ENCODE measurements at regions not wholly inside any gene's neighbourhood (a gene's known extent, or its start where the extent isn't known, plus 50 kb on each side); places are given as distances from the start of the nearest gene placed in this dataset.

DNA sequence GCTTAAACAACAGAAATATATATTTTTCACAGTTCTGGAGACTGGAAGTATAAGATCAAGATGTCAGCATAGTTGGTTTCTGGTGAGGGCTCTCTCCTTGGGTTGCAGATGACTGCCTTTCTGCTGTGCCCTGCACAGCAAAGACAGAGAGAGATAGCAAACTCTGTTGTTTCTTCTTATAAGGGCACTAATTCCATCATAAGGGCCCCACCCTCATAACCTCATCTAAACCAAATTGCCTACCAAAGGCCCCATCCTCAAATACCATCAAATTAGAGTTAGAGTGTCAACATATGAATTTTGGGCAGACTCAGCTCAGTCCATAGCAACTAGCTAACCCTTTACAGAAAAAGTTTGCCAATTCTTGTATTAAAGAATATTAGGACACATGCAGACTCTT lies 94.0 kb upstream of the TLK1 start:
- no peak for ATAC-seq
- TF ChIP-seq ESRRG (CRISPR knock-in tag; IDR thresholded peaks at IDR 0.05), result no peak
- no peak for TF ChIP-seq SNAI2 (CRISPR knock-in tag; IDR thresholded peaks at IDR 0.05)
- TF ChIP-seq TCF4 (CRISPR knock-in tag; IDR thresholded peaks at IDR 0.05; ENCODE audit: borderline replicate concordance), result no peak
- TF ChIP-seq, protein P1, sequence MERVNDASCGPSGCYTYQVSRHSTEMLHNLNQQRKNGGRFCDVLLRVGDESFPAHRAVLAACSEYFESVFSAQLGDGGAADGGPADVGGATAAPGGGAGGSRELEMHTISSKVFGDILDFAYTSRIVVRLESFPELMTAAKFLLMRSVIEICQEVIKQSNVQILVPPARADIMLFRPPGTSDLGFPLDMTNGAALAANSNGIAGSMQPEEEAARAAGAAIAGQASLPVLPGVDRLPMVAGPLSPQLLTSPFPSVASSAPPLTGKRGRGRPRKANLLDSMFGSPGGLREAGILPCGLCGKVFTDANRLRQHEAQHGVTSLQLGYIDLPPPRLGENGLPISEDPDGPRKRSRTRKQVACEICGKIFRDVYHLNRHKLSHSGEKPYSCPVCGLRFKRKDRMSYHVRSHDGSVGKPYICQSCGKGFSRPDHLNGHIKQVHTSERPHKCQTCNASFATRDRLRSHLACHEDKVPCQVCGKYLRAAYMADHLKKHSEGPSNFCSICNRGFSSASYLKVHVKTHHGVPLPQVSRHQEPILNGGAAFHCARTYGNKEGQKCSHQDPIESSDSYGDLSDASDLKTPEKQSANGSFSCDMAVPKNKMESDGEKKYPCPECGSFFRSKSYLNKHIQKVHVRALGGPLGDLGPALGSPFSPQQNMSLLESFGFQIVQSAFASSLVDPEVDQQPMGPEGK (CRISPR knock-in tag; IDR thresholded peaks at IDR 0.05; ENCODE audit: borderline replicate concordance), result no peak
- no peak for TF ChIP-seq CSDC2 (CRISPR knock-in tag; IDR thresholded peaks at IDR 0.05)
- TF ChIP-seq RARB (CRISPR knock-in tag; IDR thresholded peaks at IDR 0.05), result no peak
- TF ChIP-seq, protein P2, sequence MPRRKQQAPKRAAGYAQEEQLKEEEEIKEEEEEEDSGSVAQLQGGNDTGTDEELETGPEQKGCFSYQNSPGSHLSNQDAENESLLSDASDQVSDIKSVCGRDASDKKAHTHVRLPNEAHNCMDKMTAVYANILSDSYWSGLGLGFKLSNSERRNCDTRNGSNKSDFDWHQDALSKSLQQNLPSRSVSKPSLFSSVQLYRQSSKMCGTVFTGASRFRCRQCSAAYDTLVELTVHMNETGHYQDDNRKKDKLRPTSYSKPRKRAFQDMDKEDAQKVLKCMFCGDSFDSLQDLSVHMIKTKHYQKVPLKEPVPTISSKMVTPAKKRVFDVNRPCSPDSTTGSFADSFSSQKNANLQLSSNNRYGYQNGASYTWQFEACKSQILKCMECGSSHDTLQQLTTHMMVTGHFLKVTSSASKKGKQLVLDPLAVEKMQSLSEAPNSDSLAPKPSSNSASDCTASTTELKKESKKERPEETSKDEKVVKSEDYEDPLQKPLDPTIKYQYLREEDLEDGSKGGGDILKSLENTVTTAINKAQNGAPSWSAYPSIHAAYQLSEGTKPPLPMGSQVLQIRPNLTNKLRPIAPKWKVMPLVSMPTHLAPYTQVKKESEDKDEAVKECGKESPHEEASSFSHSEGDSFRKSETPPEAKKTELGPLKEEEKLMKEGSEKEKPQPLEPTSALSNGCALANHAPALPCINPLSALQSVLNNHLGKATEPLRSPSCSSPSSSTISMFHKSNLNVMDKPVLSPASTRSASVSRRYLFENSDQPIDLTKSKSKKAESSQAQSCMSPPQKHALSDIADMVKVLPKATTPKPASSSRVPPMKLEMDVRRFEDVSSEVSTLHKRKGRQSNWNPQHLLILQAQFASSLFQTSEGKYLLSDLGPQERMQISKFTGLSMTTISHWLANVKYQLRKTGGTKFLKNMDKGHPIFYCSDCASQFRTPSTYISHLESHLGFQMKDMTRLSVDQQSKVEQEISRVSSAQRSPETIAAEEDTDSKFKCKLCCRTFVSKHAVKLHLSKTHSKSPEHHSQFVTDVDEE (CRISPR knock-in tag; IDR thresholded peaks at IDR 0.05), result no peak
- no peak for TF ChIP-seq PPARA (CRISPR knock-in tag; IDR thresholded peaks at IDR 0.05; ENCODE audit: borderline replicate concordance)
- no peak for TF ChIP-seq BACH2 (CRISPR knock-in tag; IDR thresholded peaks at IDR 0.05; ENCODE audit: borderline replicate concordance)
- TF ChIP-seq ISL1 (CRISPR knock-in tag; IDR thresholded peaks at IDR 0.05), result no peak
- no peak for TF ChIP-seq TOX (CRISPR knock-in tag; IDR thresholded peaks at IDR 0.05; ENCODE audit: borderline replicate concordance)
- TF ChIP-seq, protein P3, sequence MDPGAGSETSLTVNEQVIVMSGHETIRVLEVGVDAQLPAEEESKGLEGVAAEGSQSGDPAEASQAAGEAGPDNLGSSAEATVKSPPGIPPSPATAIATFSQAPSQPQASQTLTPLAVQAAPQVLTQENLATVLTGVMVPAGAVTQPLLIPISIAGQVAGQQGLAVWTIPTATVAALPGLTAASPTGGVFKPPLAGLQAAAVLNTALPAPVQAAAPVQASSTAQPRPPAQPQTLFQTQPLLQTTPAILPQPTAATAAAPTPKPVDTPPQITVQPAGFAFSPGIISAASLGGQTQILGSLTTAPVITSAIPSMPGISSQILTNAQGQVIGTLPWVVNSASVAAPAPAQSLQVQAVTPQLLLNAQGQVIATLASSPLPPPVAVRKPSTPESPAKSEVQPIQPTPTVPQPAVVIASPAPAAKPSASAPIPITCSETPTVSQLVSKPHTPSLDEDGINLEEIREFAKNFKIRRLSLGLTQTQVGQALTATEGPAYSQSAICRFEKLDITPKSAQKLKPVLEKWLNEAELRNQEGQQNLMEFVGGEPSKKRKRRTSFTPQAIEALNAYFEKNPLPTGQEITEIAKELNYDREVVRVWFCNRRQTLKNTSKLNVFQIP (CRISPR knock-in tag; IDR thresholded peaks at IDR 0.05; ENCODE audit: borderline replicate concordance, low read depth), result no peak
- TF ChIP-seq ARNTL (CRISPR knock-in tag; IDR thresholded peaks at IDR 0.05; ENCODE audit: borderline replicate concordance, low read depth), result no peak
- TF ChIP-seq, protein P4, sequence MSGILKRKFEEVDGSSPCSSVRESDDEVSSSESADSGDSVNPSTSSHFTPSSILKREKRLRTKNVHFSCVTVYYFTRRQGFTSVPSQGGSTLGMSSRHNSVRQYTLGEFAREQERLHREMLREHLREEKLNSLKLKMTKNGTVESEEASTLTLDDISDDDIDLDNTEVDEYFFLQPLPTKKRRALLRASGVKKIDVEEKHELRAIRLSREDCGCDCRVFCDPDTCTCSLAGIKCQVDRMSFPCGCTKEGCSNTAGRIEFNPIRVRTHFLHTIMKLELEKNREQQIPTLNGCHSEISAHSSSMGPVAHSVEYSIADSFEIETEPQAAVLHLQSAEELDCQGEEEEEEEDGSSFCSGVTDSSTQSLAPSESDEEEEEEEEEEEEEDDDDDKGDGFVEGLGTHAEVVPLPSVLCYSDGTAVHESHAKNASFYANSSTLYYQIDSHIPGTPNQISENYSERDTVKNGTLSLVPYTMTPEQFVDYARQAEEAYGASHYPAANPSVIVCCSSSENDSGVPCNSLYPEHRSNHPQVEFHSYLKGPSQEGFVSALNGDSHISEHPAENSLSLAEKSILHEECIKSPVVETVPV (CRISPR knock-in tag; IDR thresholded peaks at IDR 0.05), result no peak
- no peak for TF ChIP-seq GLIS3 (CRISPR knock-in tag; IDR thresholded peaks at IDR 0.05)
- no peak for TF ChIP-seq ZFP30 (CRISPR knock-in tag; IDR thresholded peaks at IDR 0.05)

DNA sequence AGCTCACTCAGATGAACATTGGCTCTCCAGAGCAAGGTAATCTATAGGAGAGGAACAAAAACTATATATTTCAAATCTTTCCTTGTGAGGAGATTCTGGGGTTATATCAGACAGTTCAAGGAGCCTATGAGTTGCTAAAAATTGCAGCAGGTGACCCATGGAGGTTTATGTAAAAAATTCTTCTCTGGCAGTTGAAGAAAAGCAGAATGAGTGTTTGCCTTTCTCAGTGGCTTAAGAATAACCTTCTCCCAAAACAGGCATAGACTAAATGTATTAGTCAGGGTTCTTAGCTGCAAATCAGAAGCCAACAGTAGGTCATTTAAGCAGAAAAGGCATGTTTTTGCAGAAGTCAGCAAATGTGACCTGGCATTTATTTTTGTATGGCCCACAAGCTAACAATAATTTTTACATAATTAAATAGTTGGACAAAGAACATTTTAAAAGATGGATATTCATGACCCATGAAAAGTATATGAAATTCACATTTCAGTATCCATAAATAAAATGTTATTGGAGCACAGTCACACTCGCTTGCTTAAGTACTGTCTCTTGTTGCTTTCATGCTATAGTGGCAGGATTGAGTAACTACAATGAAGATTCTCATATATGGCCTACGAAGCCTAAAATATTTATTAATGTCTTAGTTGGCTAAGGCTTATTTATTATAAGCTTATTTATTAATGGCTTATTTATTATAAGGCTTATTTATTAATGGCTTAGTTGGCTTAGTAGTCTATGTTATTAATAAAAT lies 93.4 kb upstream of the TLK1 start:
- no peak for ATAC-seq
- TF ChIP-seq OSR1 (CRISPR knock-in tag; IDR thresholded peaks at IDR 0.05), result no peak
- TF ChIP-seq ZNF565 (CRISPR knock-in tag; conservative IDR thresholded peaks at IDR 0.05; ENCODE audit: low read depth), result no peak
- no peak for TF ChIP-seq ISL1 (CRISPR knock-in tag; IDR thresholded peaks at IDR 0.05)
- TF ChIP-seq SNAI2 (CRISPR knock-in tag; IDR thresholded peaks at IDR 0.05), result no peak
- no peak for TF ChIP-seq ARNTL (CRISPR knock-in tag; IDR thresholded peaks at IDR 0.05; ENCODE audit: borderline replicate concordance, low read depth)
- no peak for TF ChIP-seq ZNF70 (CRISPR knock-in tag; IDR thresholded peaks at IDR 0.05)
- no peak for TF ChIP-seq ZFP3 (CRISPR knock-in tag; IDR thresholded peaks at IDR 0.05)
- no peak for TF ChIP-seq ZFP30 (CRISPR knock-in tag; IDR thresholded peaks at IDR 0.05)
- no peak for TF ChIP-seq PPARA (CRISPR knock-in tag; IDR thresholded peaks at IDR 0.05; ENCODE audit: borderline replicate concordance)
- TF ChIP-seq TCF4 (CRISPR knock-in tag; IDR thresholded peaks at IDR 0.05; ENCODE audit: borderline replicate concordance), result no peak
- TF ChIP-seq ESRRG (CRISPR knock-in tag; IDR thresholded peaks at IDR 0.05), result no peak
- TF ChIP-seq ZC3H10 (CRISPR knock-in tag; IDR thresholded peaks at IDR 0.05), result no peak

DNA sequence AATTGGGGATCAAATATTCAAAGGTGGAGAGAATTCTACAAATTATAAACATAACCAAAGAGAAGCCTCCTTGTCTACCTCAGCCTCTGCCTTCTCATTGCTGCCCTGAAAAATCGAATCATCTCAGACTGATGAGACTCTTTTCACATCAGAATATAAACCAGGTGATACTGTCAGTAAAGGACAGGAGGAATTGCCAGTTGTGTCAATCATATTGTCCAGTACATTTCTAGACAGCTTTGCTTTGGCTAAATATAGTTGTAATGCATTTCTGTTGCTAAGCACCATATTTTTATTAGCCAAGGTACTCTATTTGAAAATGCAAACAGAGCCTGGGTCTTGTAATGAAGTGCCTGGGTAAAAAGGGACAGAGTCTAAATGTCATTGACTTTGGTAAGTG lies 92.6 kb upstream of the TLK1 start:
- no peak for ATAC-seq
- TF ChIP-seq GLIS3 (CRISPR knock-in tag; IDR thresholded peaks at IDR 0.05) (no peak), RARB (CRISPR knock-in tag; IDR thresholded peaks at IDR 0.05) (no peak), ZFP3 (CRISPR knock-in tag; IDR thresholded peaks at IDR 0.05) (no peak), ZFP30 (CRISPR knock-in tag; IDR thresholded peaks at IDR 0.05) (no peak), ESRRG (CRISPR knock-in tag; IDR thresholded peaks at IDR 0.05) (no peak), TOX (CRISPR knock-in tag; IDR thresholded peaks at IDR 0.05; ENCODE audit: borderline replicate concordance) (no peak), PPARA (CRISPR knock-in tag; IDR thresholded peaks at IDR 0.05; ENCODE audit: borderline replicate concordance) (no peak), TCF4 (CRISPR knock-in tag; IDR thresholded peaks at IDR 0.05; ENCODE audit: borderline replicate concordance) (no peak), ARNTL (CRISPR knock-in tag; IDR thresholded peaks at IDR 0.05; ENCODE audit: borderline replicate concordance, low read depth) (no peak), ISL1 (CRISPR knock-in tag; IDR thresholded peaks at IDR 0.05) (no peak), ZNF565 (CRISPR knock-in tag; conservative IDR thresholded peaks at IDR 0.05; ENCODE audit: low read depth) (no peak), SNAI2 (CRISPR knock-in tag; IDR thresholded peaks at IDR 0.05) (no peak)
- TF ChIP-seq, protein P4 (CRISPR knock-in tag; IDR thresholded peaks at IDR 0.05), result no peak
- TF ChIP-seq, protein P5, sequence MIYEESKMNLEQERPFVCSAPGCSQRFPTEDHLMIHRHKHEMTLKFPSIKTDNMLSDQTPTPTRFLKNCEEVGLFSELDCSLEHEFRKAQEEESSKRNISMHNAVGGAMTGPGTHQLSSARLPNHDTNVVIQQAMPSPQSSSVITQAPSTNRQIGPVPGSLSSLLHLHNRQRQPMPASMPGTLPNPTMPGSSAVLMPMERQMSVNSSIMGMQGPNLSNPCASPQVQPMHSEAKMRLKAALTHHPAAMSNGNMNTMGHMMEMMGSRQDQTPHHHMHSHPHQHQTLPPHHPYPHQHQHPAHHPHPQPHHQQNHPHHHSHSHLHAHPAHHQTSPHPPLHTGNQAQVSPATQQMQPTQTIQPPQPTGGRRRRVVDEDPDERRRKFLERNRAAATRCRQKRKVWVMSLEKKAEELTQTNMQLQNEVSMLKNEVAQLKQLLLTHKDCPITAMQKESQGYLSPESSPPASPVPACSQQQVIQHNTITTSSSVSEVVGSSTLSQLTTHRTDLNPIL (CRISPR knock-in tag; IDR thresholded peaks at IDR 0.05; ENCODE audit: low read depth), result no peak
- TF ChIP-seq, protein P3 (CRISPR knock-in tag; IDR thresholded peaks at IDR 0.05; ENCODE audit: borderline replicate concordance, low read depth), result no peak
